ENCODE measurements at regions not wholly inside any gene's neighbourhood (a gene's known extent, or its start where the extent isn't known, plus 50 kb on each side); places are given as distances from the start of the nearest gene placed in this dataset.

- H3K36me3 ChIP-seq = no peaks in the 10 kb centered on the region
- H3K4me1 ChIP-seq = peaks cover 0 to 12% (median 1%) of the 10 kb centered on the region in 4 donors
- no peak overlapping the region for H3K4me3 ChIP-seq
- H3K27ac ChIP-seq = no peak overlapping the region
- 66 to 78% methylated on average over 2 of the region's 2 CpGs for whole genome bisulfite sequencing, 2 donors
- H3K9me3 ChIP-seq = no peaks in the 10 kb centered on the region
- intact Hi-C loops (cut with DNase I) = no loop called here
- DNase-seq = no peak
- no peaks in the 10 kb centered on the region for H3K27me3 ChIP-seq
- TF ChIP-seq POLR2AphosphoS5 (IDR thresholded peaks at IDR 0.05) = no peak
- TF ChIP-seq CTCF (IDR thresholded peaks at IDR 0.05) = no peak
- TF ChIP-seq POLR2A (IDR thresholded peaks at IDR 0.05) = no peak
- no peak for TF ChIP-seq EP300 (IDR thresholded peaks at IDR 0.05)
Measured at GRCh38 chr12:30003321-30003720, 219.6 kb upstream of the TMTC1 start.

- 80 to 85% methylated on average over 5 of the region's 5 CpGs for WGBS, 2 donors
- Histone ChIP-seq H3K27me3 (no peaks in the 10 kb centered on the region), H3K4me1 (peaks cover 0 to 12% (median 1%) of the 10 kb centered on the region in 4 donors), H3K9me3 (no peaks in the 10 kb centered on the region), H3K27ac (no peak overlapping the region), H3K4me3 (no peak overlapping the region), H3K36me3 (no peaks in the 10 kb centered on the region)
- no peak for TF ChIP-seq POLR2AphosphoS5 (IDR thresholded peaks at IDR 0.05)
- TF ChIP-seq EP300 (IDR thresholded peaks at IDR 0.05) = no peak
- TF ChIP-seq CTCF (IDR thresholded peaks at IDR 0.05) = no peak
- TF ChIP-seq POLR2A (IDR thresholded peaks at IDR 0.05) = no peak
- intact Hi-C loops (cut with DNase I) = no loop called here
- no peak for DNase-seq
Measured at GRCh38 chr12:30002677-30003076, 218.9 kb upstream of the TMTC1 start.

- Histone ChIP-seq H3K36me3 (no peaks in the 10 kb centered on the region), H3K27me3 (no peaks in the 10 kb centered on the region), H3K27ac (no peak overlapping the region), H3K4me1 (peaks cover 0 to 9% (median 1%) of the 10 kb centered on the region in 4 donors), H3K9me3 (no peaks in the 10 kb centered on the region), H3K4me3 (no peak overlapping the region)
- intact Hi-C loops (cut with DNase I) = no loop called here
- no peak for DNase-seq
- 93 to 94% methylated on average over 1 of the region's 1 CpG for WGBS, 2 donors
- TF ChIP-seq CTCF (IDR thresholded peaks at IDR 0.05) (no peak), EP300 (IDR thresholded peaks at IDR 0.05) (no peak), POLR2AphosphoS5 (IDR thresholded peaks at IDR 0.05) (no peak), POLR2A (IDR thresholded peaks at IDR 0.05) (no peak)
Measured at GRCh38 chr12:30000401-30000800, 216.7 kb upstream of the TMTC1 start.

GRCh38 chr12:29996993-29997392, 213.3 kb upstream of the TMTC1 start:
- Histone ChIP-seq H3K27ac (no peak overlapping the region), H3K4me1 (no peaks in the 10 kb centered on the region), H3K9me3 (peaks cover 0 to 5% (median 1%) of the 10 kb centered on the region in 4 donors), H3K27me3 (no peaks in the 10 kb centered on the region), H3K36me3 (no peaks in the 10 kb centered on the region), H3K4me3 (no peak overlapping the region)
- DNase-seq = no peak
- 83 to 87% methylated on average over 3 of the region's 3 CpGs for WGBS, 2 donors
- no peak for TF ChIP-seq CTCF (IDR thresholded peaks at IDR 0.05)
- TF ChIP-seq POLR2AphosphoS5 (IDR thresholded peaks at IDR 0.05) = no peak
- no peak for TF ChIP-seq EP300 (IDR thresholded peaks at IDR 0.05)
- TF ChIP-seq POLR2A (IDR thresholded peaks at IDR 0.05) = no peak
- intact Hi-C loops (cut with DNase I) = no loop called here

DNA sequence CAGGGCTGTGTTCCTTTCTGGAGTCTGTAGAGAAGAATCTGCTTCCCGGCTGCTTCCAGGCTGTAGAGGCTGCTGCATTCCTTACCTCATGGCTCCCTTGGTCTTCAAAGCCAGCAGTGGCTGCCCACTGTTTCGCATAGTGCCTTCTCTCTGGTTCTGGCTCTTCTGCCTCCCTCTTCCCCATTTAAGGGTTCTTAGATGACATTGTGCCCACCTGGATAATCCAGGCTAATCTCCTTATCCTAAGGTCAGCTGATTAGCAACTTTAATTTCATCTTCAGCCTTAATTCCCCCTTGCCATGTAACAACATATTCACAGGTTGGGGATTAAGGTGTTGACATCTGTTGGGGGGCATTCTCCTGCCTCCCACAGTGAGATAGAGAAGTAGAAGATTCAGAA, 208.6 kb upstream of the TMTC1 start:
- Histone ChIP-seq H3K9me3 (peaks cover 0 to 5% (median 1%) of the 10 kb centered on the region in 4 donors), H3K4me3 (no peak overlapping the region), H3K4me1 (no peaks in the 10 kb centered on the region), H3K27ac (no peak overlapping the region), H3K27me3 (no peaks in the 10 kb centered on the region), H3K36me3 (no peaks in the 10 kb centered on the region)
- intact Hi-C loops (cut with DNase I) = no loop called here
- no peak for DNase-seq
- TF ChIP-seq POLR2A (IDR thresholded peaks at IDR 0.05) (no peak), EP300 (IDR thresholded peaks at IDR 0.05) (no peak), CTCF (IDR thresholded peaks at IDR 0.05) (no peak), POLR2AphosphoS5 (IDR thresholded peaks at IDR 0.05) (no peak)
- WGBS, 2 donors = 78 to 83% methylated on average over 2 of the region's 2 CpGs

Measured in sigmoid colon (tissue), 6 donors.